SK-N-SH treated with all-trans-retinoic acid at 6 μM for 48 hours (cell line): ENCODE measurements at regions not wholly inside any gene's neighbourhood (a gene's known extent, or its start where the extent isn't known, plus 50 kb on each side); places are given as distances from the start of the nearest gene placed in this dataset.

Source experiments
- ATAC-seq: fragments of 200-7000 bp; cut with Tn5 transposase; 3 replicates; pipeline ENCODE4 v1.9.1; 2020; ENCODE audit warnings: mild to moderate bottlenecking, moderate library complexity
- ARNTL ChIP-seq: fragments of 450-650 bp; formaldehyde crosslinking; IDR thresholded peaks from 2 replicates; pipeline ENCODE4 v1.5.0; 2020; ENCODE audit warnings: low read depth, mild to moderate bottlenecking, moderate library complexity, borderline replicate concordance
- BACH2 ChIP-seq: fragments of 250-450 bp; sonication (Bioruptor Pico); IDR thresholded peaks from 2 replicates; pipeline ENCODE4 v1.9.0; 2021; ENCODE audit warnings: mild to moderate bottlenecking, borderline replicate concordance
- CSRNP3 ChIP-seq: fragments of 250-450 bp; sonication (Bioruptor Pico); IDR thresholded peaks from 2 replicates; pipeline ENCODE4 v1.5.1; 2021; ENCODE audit warnings: mild to moderate bottlenecking, moderate library complexity
- ESRRG ChIP-seq: fragments of 250-450 bp; sonication (Bioruptor Pico); IDR thresholded peaks from 2 replicates; pipeline ENCODE4 v1.6.1; 2021; ENCODE audit warnings: mild to moderate bottlenecking
- GLIS3 ChIP-seq: fragments of 250-450 bp; sonication (Bioruptor Pico); IDR thresholded peaks from 2 replicates; pipeline ENCODE4 v1.5.0; 2020; ENCODE audit warnings: mild to moderate bottlenecking, moderate library complexity
- ISL1 ChIP-seq: fragments of 250-450 bp; sonication (Bioruptor Pico); IDR thresholded peaks from 2 replicates; pipeline ENCODE4 v2.1.2; 2022; ENCODE audit warnings: mild to moderate bottlenecking, moderate library complexity
- OSR1 ChIP-seq: fragments of 250-450 bp; sonication (Bioruptor Pico); IDR thresholded peaks from 2 replicates; pipeline ENCODE4 v1.8.0; 2022; ENCODE audit warnings: moderate library complexity, mild to moderate bottlenecking, inconsistent platforms
- PPARA ChIP-seq: fragments of 250-450 bp; sonication (Bioruptor Pico); IDR thresholded peaks from 2 replicates; pipeline ENCODE4 v1.5.0; 2020; ENCODE audit warnings: mild to moderate bottlenecking, borderline replicate concordance
- RARB ChIP-seq: fragments of 250-450 bp; sonication (Bioruptor Pico); IDR thresholded peaks from 2 replicates; pipeline ENCODE4 v1.8.0; 2021; ENCODE audit warnings: mild to moderate bottlenecking, moderate library complexity
- SNAI2 ChIP-seq: fragments of 250-450 bp; sonication (Bioruptor Pico); IDR thresholded peaks from 2 replicates; pipeline ENCODE4 v1.5.0; 2020; ENCODE audit warnings: mild to moderate bottlenecking, moderate library complexity
- TCF4 ChIP-seq: fragments of 250-450 bp; sonication (Bioruptor Pico); IDR thresholded peaks from 2 replicates; pipeline ENCODE4 v1.8.0; 2021; ENCODE audit warnings: mild to moderate bottlenecking, moderate library complexity, borderline replicate concordance
- TOX ChIP-seq: fragments of 250-450 bp; sonication (Bioruptor Pico); IDR thresholded peaks from 2 replicates; pipeline ENCODE4 v1.8.0; 2021; ENCODE audit warnings: mild to moderate bottlenecking, moderate library complexity, borderline replicate concordance
- ZC3H10 ChIP-seq: fragments of 250-450 bp; sonication (Bioruptor Pico); IDR thresholded peaks from 2 replicates; pipeline ENCODE4 v1.5.1; 2021; ENCODE audit warnings: mild to moderate bottlenecking, moderate library complexity
- ZFP3 ChIP-seq: fragments of 250-450 bp; sonication (Bioruptor Pico); IDR thresholded peaks from 2 replicates; pipeline ENCODE4 v1.5.0; 2020; ENCODE audit warnings: mild to moderate bottlenecking, moderate library complexity
- ZFP30 ChIP-seq: fragments of 450-650 bp; formaldehyde crosslinking; IDR thresholded peaks from 2 replicates; pipeline ENCODE4 v1.5.0; 2022; ENCODE audit warnings: mild to moderate bottlenecking, moderate library complexity
- ZNF565 ChIP-seq: fragments of 450-650 bp; formaldehyde crosslinking; conservative IDR thresholded peaks from 2 replicates; pipeline ENCODE4 v1.5.0; 2020; ENCODE audit warnings: low read depth, mild to moderate bottlenecking, moderate library complexity
- ZNF70 ChIP-seq: fragments of 450-650 bp; formaldehyde crosslinking; IDR thresholded peaks from 2 replicates; pipeline ENCODE4 v1.5.0; 2020; ENCODE audit warnings: mild to moderate bottlenecking, moderate library complexity
- ZNF8 ChIP-seq: fragments of 450-650 bp; formaldehyde crosslinking; IDR thresholded peaks from 2 replicates; pipeline ENCODE4 v1.5.0; 2020; ENCODE audit warnings: mild to moderate bottlenecking, moderate library complexity
- TF ChIP-seq, protein P1 (sequence below): fragments of 250-450 bp; sonication (Bioruptor Pico); IDR thresholded peaks from 2 replicates; pipeline ENCODE4 v1.5.1; 2020; ENCODE audit warnings: low read depth, mild to moderate bottlenecking, moderate library complexity
- TF ChIP-seq, protein P2 (sequence below): fragments of 250-450 bp; sonication (Bioruptor Pico); IDR thresholded peaks from 2 replicates; pipeline ENCODE4 v1.5.0; 2020; ENCODE audit warnings: mild to moderate bottlenecking, moderate library complexity
- TF ChIP-seq, protein P3 (sequence below): fragments of 250-450 bp; sonication (Bioruptor Pico); IDR thresholded peaks from 2 replicates; pipeline ENCODE4 v1.8.0; 2021; ENCODE audit warnings: low read depth, mild to moderate bottlenecking, moderate library complexity, borderline replicate concordance
- TF ChIP-seq, protein P4 (sequence below): fragments of 250-450 bp; sonication (Bioruptor Pico); IDR thresholded peaks from 2 replicates; pipeline ENCODE4 v1.8.0; 2020; ENCODE audit warnings: mild to moderate bottlenecking, moderate library complexity, borderline replicate concordance

- no peak for TF ChIP-seq RARB (CRISPR knock-in tag)
- TF ChIP-seq, protein P1, sequence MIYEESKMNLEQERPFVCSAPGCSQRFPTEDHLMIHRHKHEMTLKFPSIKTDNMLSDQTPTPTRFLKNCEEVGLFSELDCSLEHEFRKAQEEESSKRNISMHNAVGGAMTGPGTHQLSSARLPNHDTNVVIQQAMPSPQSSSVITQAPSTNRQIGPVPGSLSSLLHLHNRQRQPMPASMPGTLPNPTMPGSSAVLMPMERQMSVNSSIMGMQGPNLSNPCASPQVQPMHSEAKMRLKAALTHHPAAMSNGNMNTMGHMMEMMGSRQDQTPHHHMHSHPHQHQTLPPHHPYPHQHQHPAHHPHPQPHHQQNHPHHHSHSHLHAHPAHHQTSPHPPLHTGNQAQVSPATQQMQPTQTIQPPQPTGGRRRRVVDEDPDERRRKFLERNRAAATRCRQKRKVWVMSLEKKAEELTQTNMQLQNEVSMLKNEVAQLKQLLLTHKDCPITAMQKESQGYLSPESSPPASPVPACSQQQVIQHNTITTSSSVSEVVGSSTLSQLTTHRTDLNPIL (CRISPR knock-in tag), result no peak
- no peak for TF ChIP-seq TCF4 (CRISPR knock-in tag)
- no peak for TF ChIP-seq SNAI2
- TF ChIP-seq ARNTL (CRISPR knock-in tag), result no peak
- no peak for TF ChIP-seq TOX (CRISPR knock-in tag)
- TF ChIP-seq, protein P2, sequence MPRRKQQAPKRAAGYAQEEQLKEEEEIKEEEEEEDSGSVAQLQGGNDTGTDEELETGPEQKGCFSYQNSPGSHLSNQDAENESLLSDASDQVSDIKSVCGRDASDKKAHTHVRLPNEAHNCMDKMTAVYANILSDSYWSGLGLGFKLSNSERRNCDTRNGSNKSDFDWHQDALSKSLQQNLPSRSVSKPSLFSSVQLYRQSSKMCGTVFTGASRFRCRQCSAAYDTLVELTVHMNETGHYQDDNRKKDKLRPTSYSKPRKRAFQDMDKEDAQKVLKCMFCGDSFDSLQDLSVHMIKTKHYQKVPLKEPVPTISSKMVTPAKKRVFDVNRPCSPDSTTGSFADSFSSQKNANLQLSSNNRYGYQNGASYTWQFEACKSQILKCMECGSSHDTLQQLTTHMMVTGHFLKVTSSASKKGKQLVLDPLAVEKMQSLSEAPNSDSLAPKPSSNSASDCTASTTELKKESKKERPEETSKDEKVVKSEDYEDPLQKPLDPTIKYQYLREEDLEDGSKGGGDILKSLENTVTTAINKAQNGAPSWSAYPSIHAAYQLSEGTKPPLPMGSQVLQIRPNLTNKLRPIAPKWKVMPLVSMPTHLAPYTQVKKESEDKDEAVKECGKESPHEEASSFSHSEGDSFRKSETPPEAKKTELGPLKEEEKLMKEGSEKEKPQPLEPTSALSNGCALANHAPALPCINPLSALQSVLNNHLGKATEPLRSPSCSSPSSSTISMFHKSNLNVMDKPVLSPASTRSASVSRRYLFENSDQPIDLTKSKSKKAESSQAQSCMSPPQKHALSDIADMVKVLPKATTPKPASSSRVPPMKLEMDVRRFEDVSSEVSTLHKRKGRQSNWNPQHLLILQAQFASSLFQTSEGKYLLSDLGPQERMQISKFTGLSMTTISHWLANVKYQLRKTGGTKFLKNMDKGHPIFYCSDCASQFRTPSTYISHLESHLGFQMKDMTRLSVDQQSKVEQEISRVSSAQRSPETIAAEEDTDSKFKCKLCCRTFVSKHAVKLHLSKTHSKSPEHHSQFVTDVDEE (CRISPR knock-in tag), result no peak
- no peak for TF ChIP-seq ZFP3 (CRISPR knock-in tag)
- TF ChIP-seq ZNF70, result no peak
- TF ChIP-seq ZNF8 (CRISPR knock-in tag), result no peak
- TF ChIP-seq BACH2 (CRISPR knock-in tag), result no peak
- TF ChIP-seq ZNF565 (CRISPR knock-in tag), result no peak
- no peak for TF ChIP-seq ZC3H10 (CRISPR knock-in tag)
- TF ChIP-seq ESRRG (CRISPR knock-in tag), result no peak
- TF ChIP-seq OSR1 (CRISPR knock-in tag), result no peak
- TF ChIP-seq CSRNP3 (CRISPR knock-in tag), result no peak
- TF ChIP-seq, protein P3, sequence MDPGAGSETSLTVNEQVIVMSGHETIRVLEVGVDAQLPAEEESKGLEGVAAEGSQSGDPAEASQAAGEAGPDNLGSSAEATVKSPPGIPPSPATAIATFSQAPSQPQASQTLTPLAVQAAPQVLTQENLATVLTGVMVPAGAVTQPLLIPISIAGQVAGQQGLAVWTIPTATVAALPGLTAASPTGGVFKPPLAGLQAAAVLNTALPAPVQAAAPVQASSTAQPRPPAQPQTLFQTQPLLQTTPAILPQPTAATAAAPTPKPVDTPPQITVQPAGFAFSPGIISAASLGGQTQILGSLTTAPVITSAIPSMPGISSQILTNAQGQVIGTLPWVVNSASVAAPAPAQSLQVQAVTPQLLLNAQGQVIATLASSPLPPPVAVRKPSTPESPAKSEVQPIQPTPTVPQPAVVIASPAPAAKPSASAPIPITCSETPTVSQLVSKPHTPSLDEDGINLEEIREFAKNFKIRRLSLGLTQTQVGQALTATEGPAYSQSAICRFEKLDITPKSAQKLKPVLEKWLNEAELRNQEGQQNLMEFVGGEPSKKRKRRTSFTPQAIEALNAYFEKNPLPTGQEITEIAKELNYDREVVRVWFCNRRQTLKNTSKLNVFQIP, result no peak
- TF ChIP-seq, protein P4, sequence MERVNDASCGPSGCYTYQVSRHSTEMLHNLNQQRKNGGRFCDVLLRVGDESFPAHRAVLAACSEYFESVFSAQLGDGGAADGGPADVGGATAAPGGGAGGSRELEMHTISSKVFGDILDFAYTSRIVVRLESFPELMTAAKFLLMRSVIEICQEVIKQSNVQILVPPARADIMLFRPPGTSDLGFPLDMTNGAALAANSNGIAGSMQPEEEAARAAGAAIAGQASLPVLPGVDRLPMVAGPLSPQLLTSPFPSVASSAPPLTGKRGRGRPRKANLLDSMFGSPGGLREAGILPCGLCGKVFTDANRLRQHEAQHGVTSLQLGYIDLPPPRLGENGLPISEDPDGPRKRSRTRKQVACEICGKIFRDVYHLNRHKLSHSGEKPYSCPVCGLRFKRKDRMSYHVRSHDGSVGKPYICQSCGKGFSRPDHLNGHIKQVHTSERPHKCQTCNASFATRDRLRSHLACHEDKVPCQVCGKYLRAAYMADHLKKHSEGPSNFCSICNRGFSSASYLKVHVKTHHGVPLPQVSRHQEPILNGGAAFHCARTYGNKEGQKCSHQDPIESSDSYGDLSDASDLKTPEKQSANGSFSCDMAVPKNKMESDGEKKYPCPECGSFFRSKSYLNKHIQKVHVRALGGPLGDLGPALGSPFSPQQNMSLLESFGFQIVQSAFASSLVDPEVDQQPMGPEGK (CRISPR knock-in tag), result no peak
- TF ChIP-seq GLIS3 (CRISPR knock-in tag), result no peak
- TF ChIP-seq ISL1, result no peak
- ATAC-seq, result no peak
Observed at GRCh38 chr5:163259495-163259894, 177.9 kb upstream of the CCNG1 start.

GRCh38 chr5:163260471-163260870 is 176.9 kb upstream of the CCNG1 start:
- TF ChIP-seq, protein P4 (CRISPR knock-in tag), result no peak
- TF ChIP-seq ZNF70 (no peak), ZFP30 (CRISPR knock-in tag) (no peak), PPARA (CRISPR knock-in tag) (no peak), ESRRG (CRISPR knock-in tag) (no peak), ZFP3 (CRISPR knock-in tag) (no peak), ZC3H10 (CRISPR knock-in tag) (no peak), TCF4 (CRISPR knock-in tag) (no peak), ISL1 (no peak), GLIS3 (CRISPR knock-in tag) (no peak), ZNF565 (CRISPR knock-in tag) (no peak), OSR1 (CRISPR knock-in tag) (no peak), BACH2 (CRISPR knock-in tag) (no peak), SNAI2 (no peak), ARNTL (CRISPR knock-in tag) (no peak)
- TF ChIP-seq, protein P1 (CRISPR knock-in tag), result no peak
- TF ChIP-seq, protein P3, result no peak
- no peak for ATAC-seq
